Osteoblast (primary cell): ENCODE measurements at regions not wholly inside any gene's neighbourhood (a gene's known extent, or its start where the extent isn't known, plus 50 kb on each side); places are given as distances from the start of the nearest gene placed in this dataset.

Experiments
- DNase-seq: peaks from one replicate; pipeline ENCODE4 v3.0.0; 2011; ENCODE audit warnings: low spot score, mixed read lengths; ENCODE audit not compliant: insufficient read length; ENCODE audit errors: missing footprints
- H2AFZ ChIP-seq: 2 replicates; pipeline ENCODE4 v1.6.0; 2011; ENCODE audit warnings: mild to moderate bottlenecking, low read length
- H3K27ac ChIP-seq: 2 replicates; pipeline ENCODE4 v1.5.1; 2011; ENCODE audit warnings: mild to moderate bottlenecking, low read depth, low read length, moderate library complexity
- H3K27me3 ChIP-seq: 2 replicates; pipeline ENCODE4 v1.6.0; 2012; ENCODE audit warnings: mild to moderate bottlenecking, control low read depth, inconsistent platforms, low read length, moderate library complexity; ENCODE audit not compliant: insufficient read depth
- H3K36me3 ChIP-seq: 2 replicates; pipeline ENCODE4 v1.5.1; 2011; ENCODE audit warnings: mild to moderate bottlenecking, low read length, control low read depth, moderate library complexity; ENCODE audit not compliant: insufficient read depth
- H3K4me1 ChIP-seq: 2 replicates; pipeline ENCODE4 v1.5.1; 2011; ENCODE audit warnings: mild to moderate bottlenecking, low read length, control low read depth, moderate library complexity; ENCODE audit not compliant: insufficient read depth
- H3K4me2 ChIP-seq: 2 replicates; pipeline ENCODE4 v1.6.0; 2011; ENCODE audit warnings: mild to moderate bottlenecking, low read length; ENCODE audit not compliant: insufficient read depth
- H3K4me3 ChIP-seq: fragments of 200-600 bp; sonication (generic); 3 replicates; pipeline ENCODE4 v1.5.1; 2012; ENCODE audit warnings: mild to moderate bottlenecking, low read length, inconsistent platforms; ENCODE audit not compliant: insufficient read depth
- H3K79me2 ChIP-seq: 2 replicates; pipeline ENCODE4 v1.6.0; 2012; ENCODE audit warnings: mild to moderate bottlenecking, low read length, control low read depth, inconsistent platforms; ENCODE audit not compliant: insufficient read depth
- H3K9me3 ChIP-seq: 2 replicates; pipeline ENCODE4 v1.5.1; 2011; ENCODE audit warnings: low read depth, low read length, control low read depth
- H4K20me1 ChIP-seq: 2 replicates; pipeline ENCODE4 v1.6.0; 2012; ENCODE audit warnings: mild to moderate bottlenecking, low read length, control low read depth; ENCODE audit not compliant: insufficient read depth
- CTCF ChIP-seq: IDR thresholded peaks from 2 replicates; pipeline ENCODE4 v1.5.1; 2011; ENCODE audit warnings: mild to moderate bottlenecking, low read depth, low read length, moderate library complexity; ENCODE audit errors: extremely low read depth

GRCh38 chr1:69494221-69494620, 73.5 kb upstream of the LRRC7 start:
- no peak overlapping the region for H3K27ac ChIP-seq
- H3K4me1 ChIP-seq = no peaks in the 10 kb centered on the region
- TF ChIP-seq CTCF = no peak
- H3K4me3 ChIP-seq = no peak overlapping the region
- H3K79me2 ChIP-seq = no peaks in the 10 kb centered on the region
- no peaks in the 10 kb centered on the region for H3K27me3 ChIP-seq
- H4K20me1 ChIP-seq = no peaks in the 10 kb centered on the region
- H2AFZ ChIP-seq = no peak overlapping the region
- no peak overlapping the region for H3K4me2 ChIP-seq
- no peak for DNase-seq
- H3K36me3 ChIP-seq = no peaks in the 10 kb centered on the region
- H3K9me3 ChIP-seq = no peaks in the 10 kb centered on the region

GRCh38 chr1:69497441-69498221, 70.1 kb upstream of the LRRC7 start:
- H3K27me3 ChIP-seq = no peaks in the 10 kb centered on the region
- H3K27ac ChIP-seq = no peak overlapping the region
- H3K4me1 ChIP-seq = no peaks in the 10 kb centered on the region
- H3K36me3 ChIP-seq = no peaks in the 10 kb centered on the region
- no peak for DNase-seq
- H3K4me3 ChIP-seq = no peak overlapping the region
- no peak overlapping the region for H2AFZ ChIP-seq
- no peaks in the 10 kb centered on the region for H3K79me2 ChIP-seq
- no peak overlapping the region for H3K4me2 ChIP-seq
- H3K9me3 ChIP-seq = no peaks in the 10 kb centered on the region
- no peak for TF ChIP-seq CTCF
- no peaks in the 10 kb centered on the region for H4K20me1 ChIP-seq

- Histone ChIP-seq H3K79me2 (no peaks in the 10 kb centered on the region), H3K4me1 (no peaks in the 10 kb centered on the region), H3K9me3 (no peaks in the 10 kb centered on the region), H3K4me2 (no peak overlapping the region), H4K20me1 (no peaks in the 10 kb centered on the region), H3K4me3 (no peak overlapping the region), H3K27ac (no peak overlapping the region), H3K36me3 (no peaks in the 10 kb centered on the region), H3K27me3 (no peaks in the 10 kb centered on the region), H2AFZ (no peak overlapping the region)
- DNase-seq = no peak
- TF ChIP-seq CTCF = no peak
These were observed 69.0 kb upstream of the LRRC7 start for GRCh38 chr1:69498711-69499110.

GRCh38 chr1:69499203-69499803, 68.4 kb upstream of the LRRC7 start:
- Histone ChIP-seq H3K27ac (no peak overlapping the region), H3K79me2 (no peaks in the 10 kb centered on the region), H3K9me3 (no peaks in the 10 kb centered on the region), H3K4me1 (no peaks in the 10 kb centered on the region), H3K36me3 (no peaks in the 10 kb centered on the region), H3K27me3 (no peaks in the 10 kb centered on the region), H3K4me3 (no peak overlapping the region), H4K20me1 (no peaks in the 10 kb centered on the region), H3K4me2 (no peak overlapping the region), H2AFZ (no peak overlapping the region)
- TF ChIP-seq CTCF = no peak
- no peak for DNase-seq
